Karpas-422 (cell line): ENCODE measurements at regions not wholly inside any gene's neighbourhood (a gene's known extent, or its start where the extent isn't known, plus 50 kb on each side); places are given as distances from the start of the nearest gene placed in this dataset.

ENCODE experiments used
- DNase-seq: peaks from one replicate; pipeline ENCODE4 v3.0.0-alpha.2; 2015
- H2AFZ ChIP-seq: fragments of 200-600 bp; sonication (generic); 2 replicates; pipeline ENCODE4 v1.6.1; 2014; ENCODE audit warnings: antibody characterized with exemption, low read length, mixed read lengths
- H3K27ac ChIP-seq: fragments of 200-600 bp; sonication (generic); 2 replicates; pipeline ENCODE4 v1.5.1; 2014; ENCODE audit warnings: mild to moderate bottlenecking, low read length, moderate library complexity
- H3K27me3 ChIP-seq: fragments of 200-600 bp; sonication (generic); 2 replicates; pipeline ENCODE4 v1.6.1; 2014; ENCODE audit warnings: low read length, mixed read lengths
- H3K36me3 ChIP-seq: fragments of 200-600 bp; sonication (generic); 2 replicates; pipeline ENCODE4 v1.6.1; 2014; ENCODE audit warnings: low read length, mixed read lengths; ENCODE audit not compliant: insufficient read depth
- H3K4me1 ChIP-seq: fragments of 200-600 bp; sonication (generic); 2 replicates; pipeline ENCODE4 v1.6.1; 2014; ENCODE audit warnings: mild to moderate bottlenecking, low read length, mixed read lengths
- H3K4me2 ChIP-seq: fragments of 200-600 bp; sonication (generic); 2 replicates; pipeline ENCODE4 v1.6.1; 2014; ENCODE audit warnings: low read length, low read depth, mild to moderate bottlenecking; ENCODE audit not compliant: poor library complexity, severe bottlenecking
- H3K4me3 ChIP-seq: fragments of 200-600 bp; sonication (generic); 2 replicates; pipeline ENCODE4 v1.5.1; 2014; ENCODE audit warnings: mild to moderate bottlenecking, antibody characterized with exemption, low read length, mixed read lengths
- H3K79me2 ChIP-seq: fragments of 200-600 bp; sonication (generic); 2 replicates; pipeline ENCODE4 v1.6.1; 2014; ENCODE audit warnings: mild to moderate bottlenecking, low read length, mixed read lengths
- H3K9ac ChIP-seq: fragments of 200-600 bp; sonication (generic); 2 replicates; pipeline ENCODE4 v1.6.0; 2014; ENCODE audit warnings: low read length
- H3K9me2 ChIP-seq: fragments of 200-600 bp; sonication (generic), shearing (Covaris generic); replicated peaks from 2 replicates; pipeline ENCODE4 v1.6.0; 2014; ENCODE audit warnings: mild to moderate bottlenecking, low read length, moderate library complexity; ENCODE audit not compliant: insufficient read depth
- H3K9me3 ChIP-seq: fragments of 300-700, 200-600 bp; sonication (generic); 2 replicates; pipeline ENCODE4 v1.6.1; 2014; ENCODE audit warnings: low read length, mixed read lengths
- H4K20me1 ChIP-seq: fragments of 200-600 bp; sonication (generic); 2 replicates; pipeline ENCODE4 v1.6.1; 2014; ENCODE audit warnings: mild to moderate bottlenecking, antibody characterized with exemption, low read length, low read depth; ENCODE audit not compliant: insufficient read depth

- H3K27me3 ChIP-seq, result no peaks in the 10 kb centered on the region
- no peaks in the 10 kb centered on the region for H3K36me3 ChIP-seq
Measured at GRCh38 chr15:38164507-38164906, 88.1 kb upstream of the SPRED1 start.

GRCh38 chr15:38168467-38169070, 84.1 kb upstream of the SPRED1 start:
- no peaks in the 10 kb centered on the region for H3K79me2 ChIP-seq
- H3K27me3 ChIP-seq, result no peaks in the 10 kb centered on the region
- H3K9me3 ChIP-seq, result no peaks in the 10 kb centered on the region
- no peak for DNase-seq
- H3K36me3 ChIP-seq, result no peaks in the 10 kb centered on the region
- H3K4me3 ChIP-seq, result no peak overlapping the region
- H2AFZ ChIP-seq, result no peak overlapping the region
- peaks cover 11% of the 10 kb centered on the region for H3K4me1 ChIP-seq
- H3K9ac ChIP-seq, result no peak overlapping the region
- H3K4me2 ChIP-seq, result no peak overlapping the region
- H4K20me1 ChIP-seq, result no peaks in the 10 kb centered on the region
- no peak overlapping the region for H3K27ac ChIP-seq
- H3K9me2 ChIP-seq, result no peaks in the 10 kb centered on the region

More at GRCh38 chr15:38164507-38164906, 88.1 kb upstream of the SPRED1 start:
- Histone ChIP-seq H2AFZ (no peak overlapping the region), H3K4me2 (no peak overlapping the region), H3K9me3 (no peaks in the 10 kb centered on the region), H3K27ac (no peak overlapping the region), H3K79me2 (no peaks in the 10 kb centered on the region), H3K9me2 (no peaks in the 10 kb centered on the region), H3K4me1 (peaks cover 10% of the 10 kb centered on the region), H3K9ac (no peak overlapping the region), H3K4me3 (no peak overlapping the region), H4K20me1 (no peaks in the 10 kb centered on the region)
- DNase-seq, result no peak

DNA sequence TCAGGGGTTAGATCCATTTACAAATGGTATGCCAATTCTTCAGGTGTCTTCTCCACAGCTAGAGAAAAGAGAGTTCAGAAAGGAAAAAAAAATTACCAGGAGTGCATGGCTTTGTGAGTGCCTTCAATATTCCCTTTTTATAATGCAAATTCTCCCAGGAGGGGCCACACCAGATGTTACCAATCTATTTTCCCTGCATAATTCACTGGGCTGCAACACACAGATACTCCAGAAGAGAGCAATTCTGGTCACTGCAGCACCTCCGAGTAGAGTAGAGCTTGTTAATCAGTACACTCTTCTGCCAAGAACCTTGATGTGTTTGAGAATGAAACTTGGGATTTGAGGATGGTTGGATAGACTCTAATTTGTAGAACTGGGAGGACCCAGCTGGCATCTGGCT, 80.7 kb upstream of the SPRED1 start:
- Histone ChIP-seq H4K20me1 (no peaks in the 10 kb centered on the region), H3K27me3 (0 out of 2 replicates have a peak, but pooled peaks cover 3% of the 10 kb centered on the region), H3K27ac (no peak overlapping the region), H3K9ac (no peak overlapping the region), H3K9me2 (no peaks in the 10 kb centered on the region), H3K79me2 (no peaks in the 10 kb centered on the region), H3K4me3 (no peak overlapping the region), H3K9me3 (no peaks in the 10 kb centered on the region), H3K4me1 (peaks cover 11% of the 10 kb centered on the region), H2AFZ (no peak overlapping the region), H3K36me3 (no peaks in the 10 kb centered on the region), H3K4me2 (no peak overlapping the region)
- no peak for DNase-seq

DNA sequence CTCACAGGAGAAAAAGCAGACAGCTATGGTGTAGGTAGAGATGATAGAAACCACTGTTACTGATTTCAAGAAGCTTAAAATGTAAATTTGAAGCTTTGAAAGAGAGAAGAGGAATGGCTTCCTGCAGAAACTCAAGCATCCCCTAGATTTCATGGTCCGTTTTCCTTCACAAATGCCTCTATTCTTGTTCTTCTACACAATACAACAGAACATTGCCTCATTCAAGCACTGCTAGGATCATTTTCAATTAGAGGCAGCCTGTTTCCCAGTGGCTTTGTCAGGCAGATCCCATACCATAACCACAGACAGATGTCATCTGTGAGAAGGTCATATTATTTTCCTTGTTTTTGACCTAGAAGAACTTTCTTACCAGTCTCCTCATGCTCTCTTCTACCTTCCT, 77.9 kb upstream of the SPRED1 start:
- no peaks in the 10 kb centered on the region for H3K79me2 ChIP-seq

GRCh38 chr15:38176155-38176554, 76.5 kb upstream of the SPRED1 start:
- H3K9me2 ChIP-seq, result no peaks in the 10 kb centered on the region
- no peaks in the 10 kb centered on the region for H4K20me1 ChIP-seq

More for the DNA sequence above, 77.9 kb upstream of the SPRED1 start:
- no peak overlapping the region for H3K9ac ChIP-seq
- no peak overlapping the region for H2AFZ ChIP-seq
- no peaks in the 10 kb centered on the region for H3K9me2 ChIP-seq
- 0 out of 2 replicates have a peak, but pooled peaks cover 3% of the 10 kb centered on the region for H3K27me3 ChIP-seq
- H3K4me1 ChIP-seq, result no peaks in the 10 kb centered on the region
- no peaks in the 10 kb centered on the region for H4K20me1 ChIP-seq
- no peak overlapping the region for H3K27ac ChIP-seq
- no peak for DNase-seq
- H3K4me2 ChIP-seq, result no peak overlapping the region
- no peaks in the 10 kb centered on the region for H3K36me3 ChIP-seq
- no peaks in the 10 kb centered on the region for H3K9me3 ChIP-seq
- H3K4me3 ChIP-seq, result no peak overlapping the region

DNA sequence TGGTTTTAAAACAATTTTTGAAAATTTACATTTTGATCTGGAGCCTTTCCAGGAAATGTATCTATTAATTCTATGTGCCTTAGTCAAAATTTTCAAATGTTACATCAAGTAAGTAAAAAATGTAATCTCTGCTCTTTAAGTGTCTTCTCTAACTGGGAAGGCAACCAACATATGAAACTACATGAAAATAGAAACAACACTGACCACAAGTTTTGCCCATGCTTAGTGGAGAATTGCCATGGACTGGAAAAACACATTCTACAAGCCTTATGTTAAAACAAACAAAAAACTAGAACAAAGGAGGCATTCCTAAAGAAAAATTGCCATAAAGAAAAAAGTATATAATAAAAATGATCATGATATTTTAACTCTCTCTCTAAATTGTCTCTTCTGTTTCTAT, 75.9 kb upstream of the SPRED1 start:
- Histone ChIP-seq H3K9ac (no peak overlapping the region), H3K27me3 (0 out of 2 replicates have a peak, but pooled peaks cover 3% of the 10 kb centered on the region), H3K27ac (no peak overlapping the region), H3K36me3 (no peaks in the 10 kb centered on the region), H3K4me1 (no peaks in the 10 kb centered on the region), H2AFZ (no peak overlapping the region), H3K9me3 (no peaks in the 10 kb centered on the region), H3K9me2 (no peaks in the 10 kb centered on the region), H3K79me2 (no peaks in the 10 kb centered on the region), H3K4me3 (no peak overlapping the region), H3K4me2 (no peak overlapping the region), H4K20me1 (no peaks in the 10 kb centered on the region)
- DNase-seq, result no peak

More at GRCh38 chr15:38176155-38176554, 76.5 kb upstream of the SPRED1 start:
- no peak overlapping the region for H3K9ac ChIP-seq
- no peaks in the 10 kb centered on the region for H3K36me3 ChIP-seq
- H3K27ac ChIP-seq, result no peak overlapping the region
- no peaks in the 10 kb centered on the region for H3K9me3 ChIP-seq
- H2AFZ ChIP-seq, result no peak overlapping the region
- H3K4me1 ChIP-seq, result no peaks in the 10 kb centered on the region
- no peaks in the 10 kb centered on the region for H3K79me2 ChIP-seq
- DNase-seq, result no peak
- H3K4me3 ChIP-seq, result no peak overlapping the region
- H3K27me3 ChIP-seq, result 0 out of 2 replicates have a peak, but pooled peaks cover 3% of the 10 kb centered on the region
- H3K4me2 ChIP-seq, result no peak overlapping the region

GRCh38 chr15:38182900-38183299, 69.7 kb upstream of the SPRED1 start:
- H3K27me3 ChIP-seq, result no peaks in the 10 kb centered on the region
- no peaks in the 10 kb centered on the region for H3K36me3 ChIP-seq

DNA sequence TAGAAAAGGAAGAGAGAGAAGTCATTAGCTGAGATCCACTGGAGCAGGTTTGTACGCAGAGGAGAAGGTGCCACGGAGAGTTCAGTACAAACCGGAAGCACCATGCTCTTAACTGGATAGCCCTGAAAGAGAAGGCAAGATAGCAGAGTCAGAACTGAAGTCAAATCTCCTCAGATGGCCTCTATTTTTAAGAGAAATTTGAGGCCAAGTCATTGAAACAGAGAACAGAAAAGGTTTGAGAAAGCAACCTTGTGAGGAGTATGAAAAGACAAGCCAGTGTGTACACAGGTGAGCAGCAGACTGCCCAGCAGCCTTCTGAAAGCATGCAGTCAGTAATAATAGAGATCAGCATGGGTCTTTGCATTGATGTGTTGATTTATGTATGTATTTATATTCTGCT, 66.1 kb upstream of the SPRED1 start:
- Histone ChIP-seq H2AFZ (no peak overlapping the region), H3K4me2 (no peak overlapping the region), H3K4me3 (no peak overlapping the region), H3K4me1 (peaks cover 10% of the 10 kb centered on the region), H3K9me3 (no peaks in the 10 kb centered on the region), H3K9me2 (no peaks in the 10 kb centered on the region), H3K79me2 (no peaks in the 10 kb centered on the region), H3K36me3 (no peaks in the 10 kb centered on the region), H3K27ac (no peak overlapping the region), H4K20me1 (no peaks in the 10 kb centered on the region), H3K9ac (no peak overlapping the region), H3K27me3 (no peaks in the 10 kb centered on the region)
- no peak for DNase-seq

More at GRCh38 chr15:38182900-38183299, 69.7 kb upstream of the SPRED1 start:
- no peaks in the 10 kb centered on the region for H3K9me2 ChIP-seq
- no peak overlapping the region for H3K27ac ChIP-seq
- no peaks in the 10 kb centered on the region for H3K79me2 ChIP-seq
- no peak overlapping the region for H3K4me2 ChIP-seq
- H3K9me3 ChIP-seq, result no peaks in the 10 kb centered on the region
- no peaks in the 10 kb centered on the region for H4K20me1 ChIP-seq
- no peak overlapping the region for H3K9ac ChIP-seq
- no peak overlapping the region for H2AFZ ChIP-seq
- no peak overlapping the region for H3K4me3 ChIP-seq
- DNase-seq, result no peak
- no peaks in the 10 kb centered on the region for H3K4me1 ChIP-seq
